GOT3 (cell line): ENCODE measurements at regions not wholly inside any gene's neighbourhood (a gene's known extent, or its start where the extent isn't known, plus 50 kb on each side); places are given as distances from the start of the nearest gene placed in this dataset.
"Not testable (repeated sequence)": the region's sequence is repeated elsewhere in the genome, so short reads cannot be mapped to it uniquely, and the experiment has no call there.

ENCODE experiments used
- DNase-seq: peaks from one replicate; lab custom pipeline; 2025; ENCODE audit warnings: mixed read lengths; lab: John Stamatoyannopoulos, UW

GRCh38 chr4:19520939-19521520 is 730.7 kb upstream of the SLIT2 start:
- no peak for DNase-seq

GRCh38 chr4:19514276-19515070 is 737.2 kb upstream of the SLIT2 start:
- DNase-seq: no peak

GRCh38 chr4:19512086-19512485 is 739.6 kb upstream of the SLIT2 start:
- no peak for DNase-seq

- no peak for DNase-seq
Observed at GRCh38 chr4:19510993-19511392, 740.7 kb upstream of the SLIT2 start.

- no peak for DNase-seq
Observed at GRCh38 chr4:19508442-19508841, 743.3 kb upstream of the SLIT2 start.

GRCh38 chr4:19497705-19498104 is 754.0 kb upstream of the SLIT2 start:
- DNase-seq: no peak

- no peak for DNase-seq
Observed at GRCh38 chr4:19496756-19497155, 754.9 kb upstream of the SLIT2 start.

GRCh38 chr4:19494961-19495360 is 756.7 kb upstream of the SLIT2 start:
- no peak for DNase-seq

GRCh38 chr4:19492606-19493005 is 759.1 kb upstream of the SLIT2 start:
- no peak for DNase-seq

GRCh38 chr4:19486400-19486799 is 765.3 kb upstream of the SLIT2 start:
- DNase-seq: no peak

- no peak for DNase-seq
Observed at GRCh38 chr4:19478791-19479190, 772.9 kb upstream of the SLIT2 start.

- no peak for DNase-seq
Observed at GRCh38 chr4:19473569-19473968, 778.1 kb upstream of the SLIT2 start.

GRCh38 chr4:19472666-19473065 is 779.0 kb upstream of the SLIT2 start:
- DNase-seq: no peak

GRCh38 chr4:19470001-19470400 is 781.7 kb upstream of the SLIT2 start:
- DNase-seq: not testable (repeated sequence)

- DNase-seq: no peak
Observed at GRCh38 chr4:19462117-19462516, 789.6 kb upstream of the SLIT2 start.

- DNase-seq: no peak
Observed at GRCh38 chr4:19455850-19456602, 795.7 kb upstream of the SLIT2 start.

GRCh38 chr4:19455196-19455595 is 796.5 kb upstream of the SLIT2 start:
- DNase-seq: no peak

GRCh38 chr4:19438233-19438632 is 813.5 kb upstream of the SLIT2 start:
- no peak for DNase-seq

- no peak for DNase-seq
Observed at GRCh38 chr4:19437008-19437407, 814.7 kb upstream of the SLIT2 start.

- no peak for DNase-seq
Observed at GRCh38 chr4:19429684-19430083, 822.0 kb upstream of the SLIT2 start.

- DNase-seq: no peak
Observed at GRCh38 chr4:19425146-19425545, 826.6 kb upstream of the SLIT2 start.

GRCh38 chr4:19417256-19417655 is 834.4 kb upstream of the SLIT2 start:
- DNase-seq: no peak

- DNase-seq: no peak
Observed at GRCh38 chr4:19416146-19416545, 835.6 kb upstream of the SLIT2 start.
